Caki2 (cell line): ENCODE measurements at regions not wholly inside any gene's neighbourhood (a gene's known extent, or its start where the extent isn't known, plus 50 kb on each side); places are given as distances from the start of the nearest gene placed in this dataset.
"Not testable (repeated sequence)": the region's sequence is repeated elsewhere in the genome, so short reads cannot be mapped to it uniquely, and the experiment has no call there.

Experiments
- DNase-seq: peaks from one replicate; pipeline ENCODE4 v3.0.0-alpha.2; 2015; ENCODE audit warnings: low read depth
- in situ Hi-C: cut with HindIII; loops from 2 replicates; pipeline ENCODE4 v1.10.0; 2016; ENCODE audit warnings: low sequenced_read_pairs, low pct_unique_long_range_greater_than_20kb, mixed read lengths

DNA sequence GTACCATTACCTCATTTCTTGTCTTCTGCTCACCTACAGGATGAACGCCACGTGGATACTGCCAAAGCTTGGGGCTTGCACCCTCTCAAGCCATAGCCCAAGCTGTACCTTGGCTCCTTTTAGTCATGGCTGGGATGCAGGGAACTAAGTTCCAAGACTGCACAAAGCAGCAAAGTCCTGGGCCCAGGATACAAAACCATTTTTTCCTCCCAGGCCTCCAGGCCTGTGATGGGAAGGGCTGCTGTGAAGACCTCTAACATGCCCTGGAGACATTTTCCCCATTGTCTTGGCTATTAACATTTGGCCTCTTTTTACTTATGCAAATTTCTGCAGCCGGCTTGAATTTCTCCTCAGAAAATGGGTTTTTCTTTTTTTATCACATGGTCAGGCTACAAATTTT is 795.1 kb upstream of the VRK2 start:
- DNase-seq, in situ Hi-C loops: not testable (repeated sequence)

DNA sequence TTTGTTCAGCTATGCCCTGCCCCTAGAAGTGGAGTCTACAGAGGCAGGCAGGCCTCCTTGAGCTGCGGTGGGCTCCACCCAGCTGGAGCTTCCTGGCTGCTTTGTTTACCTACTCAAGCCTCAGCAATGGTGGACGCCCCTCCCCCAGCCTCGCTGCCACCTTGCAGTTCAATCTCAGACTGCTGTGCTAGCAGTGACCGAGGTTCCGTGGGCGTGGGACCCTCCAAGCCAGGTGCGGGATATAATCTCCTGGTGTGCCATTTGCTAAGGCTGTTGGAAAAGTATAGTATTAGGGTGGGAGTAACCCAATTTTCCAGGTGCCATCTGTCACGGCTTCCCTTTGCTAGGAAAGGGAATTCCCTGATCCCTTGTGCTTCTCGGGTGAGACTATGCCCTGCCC is 770.2 kb upstream of the VRK2 start:
- in situ Hi-C loops, DNase-seq: not testable (repeated sequence)

DNA sequence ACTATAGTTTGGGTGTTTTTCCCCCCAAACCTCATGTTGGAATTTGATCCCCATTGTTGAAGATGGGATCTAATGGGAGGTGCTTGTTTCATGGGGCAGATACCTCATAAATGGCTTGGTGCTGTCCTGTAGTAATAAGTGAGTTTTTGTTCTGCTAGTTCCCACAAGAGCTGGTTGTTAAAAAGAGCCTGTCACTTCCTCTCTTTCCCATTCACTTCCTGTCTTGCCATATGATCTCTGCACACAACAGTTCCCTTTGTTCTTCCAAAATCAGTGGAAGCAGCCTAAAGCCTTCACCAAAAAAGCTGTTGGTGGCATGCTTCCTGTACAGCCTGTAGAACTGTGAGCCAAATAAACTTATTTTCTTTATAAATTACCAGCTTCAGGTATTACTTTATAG is 768.2 kb upstream of the VRK2 start:
- in situ Hi-C loops, result no loop called here

DNA sequence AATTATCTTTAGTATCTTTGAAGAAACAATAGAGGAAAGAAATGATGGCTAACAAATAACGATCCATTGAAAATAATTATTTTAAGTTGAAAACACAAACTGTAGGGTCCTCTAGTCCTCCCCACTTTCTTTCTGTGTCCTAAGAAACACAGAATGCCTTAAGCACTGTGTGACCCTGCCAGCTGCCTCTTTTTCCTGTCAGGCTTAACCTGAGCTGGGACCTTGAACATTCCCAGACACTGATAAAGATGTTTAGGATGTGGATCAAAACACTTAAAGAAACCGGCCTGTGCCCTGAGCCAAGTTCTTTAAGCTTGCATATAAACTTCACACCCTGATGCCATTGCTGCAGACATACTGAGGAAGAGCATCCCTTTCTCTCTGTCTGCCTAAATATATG is 755.4 kb upstream of the VRK2 start:
- in situ Hi-C loops, result no loop called here
- DNase-seq, result no peak

More for the DNA sequence above, 768.2 kb upstream of the VRK2 start:
- DNase-seq, result no peak

DNA sequence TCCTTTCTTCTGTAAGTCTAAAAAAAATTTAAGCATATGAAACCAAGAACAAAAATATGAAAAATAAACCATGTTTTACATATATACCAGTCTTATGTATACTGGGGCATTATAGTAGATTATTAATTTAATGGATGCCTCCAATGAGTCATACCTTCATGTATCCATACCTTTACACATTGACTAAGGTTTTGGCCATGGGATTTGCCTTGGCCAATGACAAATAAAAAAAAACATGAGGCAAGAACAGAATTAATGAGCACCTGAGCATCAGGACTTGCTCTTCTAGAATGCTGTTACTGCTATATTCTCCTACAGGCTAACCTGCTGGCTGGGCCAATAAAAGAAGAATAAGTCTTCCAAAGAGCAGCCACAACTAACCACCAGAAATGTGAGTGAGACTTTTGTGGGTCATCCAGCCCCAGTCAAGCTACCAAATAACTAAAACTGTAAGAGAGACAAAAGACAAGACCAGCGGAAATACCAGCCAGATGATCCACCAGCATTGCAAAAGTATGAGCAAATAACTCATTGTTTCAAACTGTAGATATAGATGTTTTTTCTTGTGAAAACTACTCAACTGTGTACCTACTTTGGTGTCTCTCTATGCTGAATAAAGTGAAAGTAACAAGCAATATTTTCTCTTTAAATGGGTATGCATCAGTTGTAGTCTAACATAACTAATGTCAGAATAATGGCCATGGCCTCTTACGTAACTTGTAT is 749.6 kb upstream of the VRK2 start:
- in situ Hi-C loops, result no loop called here
- DNase-seq, result no peak

DNA sequence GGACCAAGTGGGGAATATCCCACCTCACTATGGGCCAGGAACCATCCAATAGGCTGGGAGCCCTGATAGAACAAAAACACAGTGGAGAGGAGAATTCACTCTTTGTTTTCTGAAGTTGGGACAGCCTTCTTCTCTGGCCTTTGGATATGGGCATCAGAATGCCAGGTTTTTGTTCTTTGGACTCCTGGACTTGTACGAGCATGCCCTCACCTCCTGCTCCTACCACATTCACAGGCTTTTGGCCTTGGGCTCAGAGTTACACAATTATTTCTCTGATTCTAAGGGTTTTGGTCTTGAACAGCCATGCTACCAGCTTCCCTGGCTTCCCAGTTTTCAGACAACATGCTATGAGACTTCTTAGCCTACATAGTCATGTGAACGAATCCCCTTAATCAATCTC is 732.9 kb upstream of the VRK2 start:
- no peak for DNase-seq
- in situ Hi-C loops, result no loop called here

DNA sequence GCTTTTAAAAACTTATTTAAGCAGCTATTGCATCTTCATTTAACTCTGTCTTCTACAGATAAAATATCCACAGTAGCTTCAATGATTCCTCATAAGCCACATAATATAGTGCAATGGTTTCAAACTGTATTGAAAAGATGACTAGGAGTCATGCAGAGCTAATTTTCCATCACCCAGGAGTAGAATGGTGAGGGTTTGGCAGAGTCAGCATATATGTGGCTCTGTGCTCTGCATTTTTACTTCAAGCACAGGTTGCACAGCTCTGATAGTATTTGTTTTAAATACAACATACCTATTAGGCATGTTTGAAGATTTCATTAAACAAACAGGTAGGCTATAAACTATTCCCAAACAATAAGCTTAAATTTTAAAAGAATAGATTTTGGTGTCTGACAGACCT is 731.9 kb upstream of the VRK2 start:
- in situ Hi-C loops, result no loop called here
- DNase-seq, result no peak

DNA sequence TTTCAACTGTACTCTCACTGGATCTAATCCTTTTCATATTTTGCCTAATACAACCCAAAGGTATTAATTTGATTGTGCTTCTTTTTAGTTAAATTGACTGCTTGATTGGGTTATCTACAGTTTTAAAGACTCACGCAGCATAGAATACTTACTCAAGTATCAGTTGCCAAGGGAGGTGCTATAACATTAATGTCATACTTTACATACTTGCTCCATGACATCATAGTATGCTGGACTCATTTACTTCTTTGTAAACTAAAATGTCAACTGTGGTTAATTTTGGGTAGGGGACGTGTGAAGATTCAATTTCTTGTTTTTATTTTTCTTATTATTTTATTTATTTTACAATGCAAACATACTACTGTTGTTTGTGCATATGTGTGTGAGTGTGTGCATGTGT is 716.2 kb upstream of the VRK2 start:
- DNase-seq, result peak; percentile 10
- in situ Hi-C loops, result no loop called here

DNA sequence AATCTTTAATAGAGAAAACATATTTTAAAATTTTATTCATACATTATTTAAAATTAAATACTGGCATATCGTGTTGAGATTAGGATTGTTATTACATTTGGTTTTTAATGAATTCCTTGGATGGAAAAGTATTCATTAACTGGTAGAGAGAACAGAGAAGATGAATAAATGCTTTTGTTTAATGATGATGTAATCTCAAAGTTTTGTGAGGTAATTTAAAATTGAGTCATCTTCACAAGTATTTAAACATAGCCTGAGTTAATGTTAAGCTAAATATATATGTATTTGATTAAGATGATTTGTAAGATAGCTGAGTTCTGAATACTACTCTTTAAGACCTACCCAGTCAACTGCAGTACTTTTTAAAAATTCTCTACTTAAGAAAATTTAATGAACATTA is 713.4 kb upstream of the VRK2 start:
- in situ Hi-C loops, result no loop called here
- no peak for DNase-seq

DNA sequence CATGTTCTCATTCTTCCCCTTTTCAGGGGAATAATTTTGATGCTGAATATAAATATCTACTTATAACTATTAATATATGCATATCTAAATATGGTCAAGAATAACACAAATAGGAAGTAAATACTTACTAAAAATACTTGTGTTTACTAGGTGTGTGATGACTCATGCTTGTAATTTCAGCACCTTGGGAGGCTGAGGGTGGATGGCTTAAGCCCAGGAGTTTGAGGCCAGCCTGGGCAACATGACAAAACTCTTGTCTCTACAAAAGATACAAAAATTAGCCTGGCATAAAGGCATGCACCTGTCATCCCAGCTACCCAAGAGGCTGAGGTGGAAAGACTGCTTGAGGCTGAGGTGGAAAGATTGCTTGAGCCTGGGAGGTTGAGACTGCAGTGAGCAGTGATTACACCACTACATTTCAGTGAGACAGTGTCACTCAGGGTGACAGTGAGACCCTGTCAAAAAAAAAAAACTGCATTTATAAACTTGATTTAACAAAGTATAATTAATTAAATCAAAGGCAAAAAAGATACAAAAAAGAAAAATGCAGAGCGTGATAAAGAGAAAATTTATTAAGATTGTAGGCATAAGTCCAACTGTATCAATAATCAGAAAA is 703.1 kb upstream of the VRK2 start:
- no peak for DNase-seq
- in situ Hi-C loops, result no loop called here

DNA sequence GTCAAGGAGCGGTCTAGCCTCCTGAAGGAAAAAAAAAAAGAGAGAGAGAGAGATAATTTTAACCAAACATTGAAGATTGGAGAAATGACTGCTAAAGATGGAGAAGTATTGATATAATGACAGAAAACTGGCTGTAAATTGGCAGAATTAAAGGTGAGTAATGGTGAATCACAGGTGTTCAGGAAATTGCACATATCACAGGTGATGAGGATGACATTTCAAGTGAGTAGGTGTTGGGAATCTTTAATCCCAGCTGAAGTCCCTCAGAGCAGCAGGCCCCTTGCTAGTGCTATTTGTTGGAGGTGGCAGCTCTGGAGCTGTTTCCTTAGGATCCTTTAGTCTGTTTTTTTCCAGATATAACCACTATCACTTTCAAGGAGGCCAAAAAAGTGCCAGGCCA is 678.4 kb upstream of the VRK2 start:
- in situ Hi-C loops, result no loop called here
- DNase-seq, result no peak

DNA sequence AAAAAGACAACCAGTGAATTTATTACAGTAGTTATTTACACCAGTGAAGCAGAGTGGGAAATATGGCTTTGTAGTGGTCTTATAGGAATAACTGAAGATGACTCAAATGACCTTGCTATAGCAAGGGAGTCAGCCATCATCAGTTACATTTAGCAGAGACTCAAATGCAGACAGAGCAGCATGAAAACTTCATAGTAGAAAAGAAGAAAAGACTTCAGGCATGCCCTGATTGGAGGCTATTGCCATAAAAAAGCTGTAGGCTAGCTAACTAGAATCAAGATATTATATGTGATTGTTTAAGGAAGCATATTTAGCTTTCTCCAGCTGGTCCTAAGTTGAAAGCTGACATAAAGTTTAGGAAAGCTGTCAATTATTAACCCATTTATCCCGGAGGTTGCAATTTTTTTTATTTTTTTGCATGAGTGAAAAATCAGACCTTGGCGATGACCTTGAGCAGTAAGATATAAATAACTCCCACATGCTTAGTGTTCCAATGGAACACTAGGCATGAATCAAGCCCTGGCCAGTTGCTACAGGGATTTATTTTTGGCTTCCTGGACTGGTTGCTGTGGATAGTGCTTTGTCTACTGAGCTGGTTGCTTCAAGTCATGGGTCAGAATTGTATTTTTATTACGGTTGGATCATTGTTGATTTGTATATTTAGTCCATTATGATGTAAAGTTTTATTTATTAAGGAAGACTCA is 675.6 kb upstream of the VRK2 start:
- DNase-seq, result peak; percentile 28
- in situ Hi-C loops, result no loop called here

DNA sequence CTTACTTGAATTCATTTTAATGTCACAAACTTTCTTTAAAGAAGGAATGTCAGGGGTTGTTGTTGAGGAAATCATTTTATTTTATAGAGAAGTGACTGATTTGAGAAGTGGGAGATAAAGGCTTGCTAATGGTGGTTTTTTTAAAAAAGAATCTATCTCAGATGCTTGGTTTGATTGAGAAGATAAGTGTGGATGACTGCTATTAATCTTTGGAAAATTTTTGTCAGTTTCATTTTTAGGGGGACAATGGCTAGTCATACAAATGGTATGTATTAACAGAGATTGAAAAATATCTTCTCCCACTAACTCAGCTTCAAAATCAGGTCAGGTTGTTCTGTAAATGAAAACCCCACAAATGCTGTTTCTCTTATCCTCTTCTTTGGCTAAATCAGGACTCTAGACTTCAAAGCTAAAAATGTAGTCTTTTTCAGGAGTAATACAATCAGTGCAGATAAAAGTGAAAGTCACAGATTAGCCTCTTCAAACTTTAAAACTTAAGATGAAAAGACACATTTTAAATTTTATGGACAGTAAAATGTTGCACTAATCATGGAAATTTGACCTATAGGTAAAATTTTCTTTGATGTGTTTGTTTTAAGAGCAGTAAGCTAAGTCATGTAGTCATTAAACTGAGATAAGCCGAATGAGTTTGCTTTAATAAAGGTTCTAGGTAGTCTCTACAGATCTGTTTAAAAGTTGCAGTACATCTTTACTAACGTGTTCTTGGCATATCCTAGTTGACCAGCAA is 674.2 kb upstream of the VRK2 start:
- in situ Hi-C loops, result no loop called here
- no peak for DNase-seq

DNA sequence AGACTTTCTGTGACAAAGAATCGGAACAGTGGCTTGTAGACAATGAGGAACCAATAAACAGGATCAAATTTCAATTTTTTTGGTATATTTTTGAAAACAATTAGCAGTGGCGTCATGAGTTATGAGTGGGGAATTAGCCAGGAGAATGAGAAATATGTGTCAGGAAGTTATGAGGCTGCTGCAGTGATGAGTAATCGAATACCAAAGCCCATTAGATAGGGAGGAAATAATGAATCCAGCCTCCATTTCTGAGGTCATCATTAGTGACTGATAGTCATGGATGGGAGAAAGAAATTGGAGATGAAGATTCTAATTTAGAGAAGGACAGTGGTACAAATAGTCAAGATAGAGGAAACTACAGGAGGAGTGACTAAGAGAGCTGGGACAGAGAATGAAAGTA is 673.1 kb upstream of the VRK2 start:
- in situ Hi-C loops, result no loop called here
- DNase-seq, result peak; percentile 43

DNA sequence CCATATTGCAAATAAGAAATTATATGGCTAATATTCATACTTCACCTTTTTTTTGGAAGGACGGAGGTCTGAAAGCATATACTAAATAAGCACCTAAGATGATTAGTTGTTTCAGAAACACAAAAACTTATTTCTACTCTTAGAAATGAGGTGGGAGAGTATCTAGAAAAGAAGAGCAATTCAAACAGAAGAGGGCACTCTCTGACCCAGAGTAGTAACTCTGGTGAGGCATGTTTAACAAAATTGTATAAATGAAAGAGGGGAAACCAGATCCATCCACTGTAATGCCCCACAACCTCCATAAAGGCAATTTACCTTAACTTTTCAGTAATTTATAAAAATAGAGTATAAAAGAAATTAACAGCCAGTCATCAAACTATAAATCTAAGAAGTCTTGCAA is 669.6 kb upstream of the VRK2 start:
- no peak for DNase-seq
- in situ Hi-C loops, result no loop called here

DNA sequence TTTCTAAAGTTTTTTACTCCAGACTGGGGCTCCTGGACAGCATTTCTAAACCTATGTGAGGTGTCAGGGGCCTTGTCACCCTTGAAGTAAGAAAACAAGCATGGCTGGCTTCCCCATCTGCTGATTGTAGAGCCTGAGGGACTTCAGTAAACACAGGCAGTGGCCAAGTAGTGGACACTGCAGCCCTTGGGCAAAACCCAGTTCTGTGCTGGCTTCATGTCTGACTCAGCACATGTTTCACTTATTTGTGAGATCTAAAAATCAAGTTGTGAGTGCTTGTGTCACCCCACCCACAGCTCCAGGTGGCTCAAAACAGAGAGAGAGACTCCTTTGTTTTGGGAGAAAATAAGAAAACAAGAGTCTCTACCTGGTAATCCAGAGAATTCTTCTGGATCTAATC is 660.3 kb upstream of the VRK2 start:
- no peak for DNase-seq
- in situ Hi-C loops, result no loop called here

DNA sequence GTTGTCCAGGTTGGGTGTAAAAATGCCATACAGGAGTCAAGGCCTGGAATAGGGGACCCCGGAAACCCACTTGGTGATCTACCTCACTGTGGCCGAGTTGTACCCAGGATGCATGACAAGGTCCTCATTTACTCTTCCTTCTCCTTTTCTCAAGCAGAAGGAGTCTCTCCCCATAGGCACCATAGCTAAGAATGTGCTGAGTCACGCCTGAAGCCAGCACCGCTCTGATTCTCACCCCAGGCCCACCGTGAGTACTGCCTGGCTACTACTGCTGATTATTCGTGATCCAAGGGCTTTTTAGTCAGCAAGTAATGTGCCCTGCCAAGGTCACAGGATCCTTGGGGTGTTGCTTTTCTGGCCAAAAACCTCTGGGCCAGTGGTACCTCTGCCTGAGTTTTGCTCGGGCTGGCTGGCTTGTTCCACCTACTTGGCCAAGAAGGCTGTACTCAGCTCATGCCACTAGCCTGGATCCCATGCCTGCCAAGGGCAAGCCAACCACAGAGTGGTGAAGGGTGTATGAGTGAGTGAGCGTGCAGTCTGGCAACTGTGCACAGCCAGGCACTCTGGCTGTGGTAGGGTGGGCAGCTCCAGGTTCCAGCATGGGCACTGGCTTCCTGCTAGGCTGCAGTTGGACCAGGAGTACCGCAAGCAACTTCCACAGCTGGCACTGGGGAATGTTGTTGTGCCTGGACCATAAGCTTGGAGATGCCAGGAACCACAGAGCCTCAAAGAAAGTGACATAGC is 650.1 kb upstream of the VRK2 start:
- in situ Hi-C loops, result no loop called here
- DNase-seq, result no peak

DNA sequence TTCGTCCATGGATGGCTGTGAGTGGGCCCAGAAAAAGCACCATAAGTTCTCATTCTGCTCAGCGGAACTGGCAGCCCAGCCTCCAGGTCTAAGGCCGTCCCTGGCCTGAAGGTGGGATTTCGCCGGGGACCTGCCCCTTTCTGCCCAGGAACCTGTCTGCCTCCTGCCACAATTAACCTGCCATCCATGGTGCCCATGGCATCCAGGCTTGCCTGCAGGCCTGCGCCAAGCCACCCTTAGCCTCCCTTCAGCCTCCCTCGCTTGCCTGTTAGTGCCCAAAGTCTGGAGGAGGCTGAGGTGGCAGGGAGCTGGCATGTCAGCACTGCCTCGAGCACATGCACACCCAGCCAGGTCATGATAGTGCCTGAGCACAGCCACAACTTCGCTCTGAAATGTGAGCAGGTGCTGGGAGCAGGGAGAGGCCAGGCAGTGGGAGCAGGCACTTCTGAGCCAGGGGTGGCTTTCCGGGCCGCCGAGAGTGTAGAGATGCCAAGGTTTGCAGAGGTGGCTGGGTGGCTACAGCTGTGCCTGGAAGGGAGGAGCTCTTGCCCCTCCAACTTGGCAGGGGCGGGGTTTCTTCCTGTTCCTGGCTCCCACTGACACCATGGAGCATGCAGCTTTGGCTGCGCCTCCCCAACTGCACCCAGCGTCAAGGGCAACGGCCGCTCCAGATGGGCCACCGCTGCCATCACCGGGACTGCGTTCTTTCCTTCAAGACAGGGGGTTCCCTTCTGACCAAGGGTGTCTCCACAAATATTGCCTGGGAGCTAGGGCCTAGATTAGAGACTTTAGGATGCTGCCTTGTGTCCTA is 648.9 kb upstream of the VRK2 start:
- in situ Hi-C loops, result no loop called here
- no peak for DNase-seq
